ENCODE measurements at regions not wholly inside any gene's neighbourhood (a gene's known extent, or its start where the extent isn't known, plus 50 kb on each side); places are given as distances from the start of the nearest gene placed in this dataset.

DNA sequence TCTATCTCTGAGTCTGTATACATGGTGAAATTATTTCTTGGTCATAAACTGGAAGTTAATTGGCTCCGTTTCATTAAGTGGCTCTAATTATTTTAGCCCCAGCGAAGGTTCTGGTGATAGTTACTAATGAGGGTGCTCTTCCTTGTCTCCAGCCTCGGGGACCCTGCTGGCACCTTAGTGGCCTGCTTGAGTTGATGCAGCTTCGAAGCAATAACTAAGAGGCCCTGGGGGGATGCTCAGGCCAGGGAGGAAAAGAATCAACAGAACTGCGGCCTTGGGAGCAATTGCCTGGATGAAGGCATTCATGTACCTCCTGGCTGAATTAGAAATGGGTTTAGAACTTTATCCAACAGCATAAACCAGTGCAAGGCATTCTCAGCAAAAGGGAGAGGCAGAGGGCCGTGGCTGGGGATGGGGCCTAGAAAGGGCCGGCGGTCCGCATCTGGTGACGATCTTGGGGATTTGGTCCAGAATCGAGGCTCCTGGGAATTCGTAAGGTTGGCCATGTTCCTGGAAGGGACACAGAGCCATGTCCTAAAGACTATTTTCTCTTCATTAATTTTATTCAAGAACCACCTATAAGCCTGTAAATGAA lies 100.0 kb upstream of the AJAP1 start:
- TF ChIP-seq, protein P1, sequence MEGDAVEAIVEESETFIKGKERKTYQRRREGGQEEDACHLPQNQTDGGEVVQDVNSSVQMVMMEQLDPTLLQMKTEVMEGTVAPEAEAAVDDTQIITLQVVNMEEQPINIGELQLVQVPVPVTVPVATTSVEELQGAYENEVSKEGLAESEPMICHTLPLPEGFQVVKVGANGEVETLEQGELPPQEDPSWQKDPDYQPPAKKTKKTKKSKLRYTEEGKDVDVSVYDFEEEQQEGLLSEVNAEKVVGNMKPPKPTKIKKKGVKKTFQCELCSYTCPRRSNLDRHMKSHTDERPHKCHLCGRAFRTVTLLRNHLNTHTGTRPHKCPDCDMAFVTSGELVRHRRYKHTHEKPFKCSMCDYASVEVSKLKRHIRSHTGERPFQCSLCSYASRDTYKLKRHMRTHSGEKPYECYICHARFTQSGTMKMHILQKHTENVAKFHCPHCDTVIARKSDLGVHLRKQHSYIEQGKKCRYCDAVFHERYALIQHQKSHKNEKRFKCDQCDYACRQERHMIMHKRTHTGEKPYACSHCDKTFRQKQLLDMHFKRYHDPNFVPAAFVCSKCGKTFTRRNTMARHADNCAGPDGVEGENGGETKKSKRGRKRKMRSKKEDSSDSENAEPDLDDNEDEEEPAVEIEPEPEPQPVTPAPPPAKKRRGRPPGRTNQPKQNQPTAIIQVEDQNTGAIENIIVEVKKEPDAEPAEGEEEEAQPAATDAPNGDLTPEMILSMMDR (IDR thresholded peaks at IDR 0.05; ENCODE audit: insufficient read depth, low read length, poor library complexity, severe bottlenecking): no peak
- TF ChIP-seq EZH2phosphoT487 (conservative IDR thresholded peaks at IDR 0.05; ENCODE audit: low read length): no peak
